MM.1S (cell line): ENCODE measurements at regions not wholly inside any gene's neighbourhood (a gene's known extent, or its start where the extent isn't known, plus 50 kb on each side); places are given as distances from the start of the nearest gene placed in this dataset.
A peak's percentile ranks its signal among the peaks of the same experiment; 100 is the strongest.

Experiments
- DNase-seq: peaks from one replicate; pipeline ENCODE4 v3.0.0-alpha.2; 2015
- H2AFZ ChIP-seq: fragments of 300-600 bp; sonication (generic); 2 replicates; pipeline ENCODE4 v1.6.0; 2016; ENCODE audit warnings: antibody characterized with exemption, low read length
- H3F3A ChIP-seq: fragments of 300-600 bp; sonication (generic); 2 replicates; pipeline ENCODE4 v1.6.1; 2016; ENCODE audit warnings: mild to moderate bottlenecking, antibody characterized with exemption, low read length, moderate library complexity, mixed read lengths; ENCODE audit not compliant: insufficient read depth
- H3K27ac ChIP-seq: fragments of 300-600 bp; sonication (generic); 2 replicates; pipeline ENCODE4 v1.5.1; 2016; ENCODE audit warnings: mild to moderate bottlenecking, low read length
- H3K27me3 ChIP-seq: fragments of 300-600 bp; sonication (generic); replicated peaks from 2 replicates; pipeline ENCODE4 v1.6.0; 2016; ENCODE audit warnings: low read length; ENCODE audit not compliant: insufficient read depth
- H3K36me3 ChIP-seq: fragments of 300-600 bp; sonication (generic); replicated peaks from 2 replicates; pipeline ENCODE4 v1.6.1; 2016; ENCODE audit warnings: mild to moderate bottlenecking, low read length, mixed read lengths; ENCODE audit not compliant: insufficient read depth
- H3K4me1 ChIP-seq: fragments of 300-600 bp; sonication (generic); 2 replicates; pipeline ENCODE4 v1.6.1; 2016; ENCODE audit warnings: low read length, mixed read lengths
- H3K4me2 ChIP-seq: fragments of 300-600 bp; sonication (generic); 2 replicates; pipeline ENCODE4 v1.6.0; 2016; ENCODE audit warnings: low read depth, low read length
- H3K4me3 ChIP-seq: fragments of 300-600 bp; sonication (generic); 2 replicates; pipeline ENCODE4 v1.5.1; 2016; ENCODE audit warnings: low read length, mixed read lengths
- H3K79me2 ChIP-seq: fragments of 300-600 bp; sonication (generic); 2 replicates; pipeline ENCODE4 v1.6.1; 2016; ENCODE audit warnings: mixed run types, low read length, mixed read lengths
- H3K9ac ChIP-seq: fragments of 300-600 bp; sonication (generic); 2 replicates; pipeline ENCODE4 v1.6.1; 2016; ENCODE audit warnings: low read length, mixed read lengths
- H3K9me2 ChIP-seq: fragments of 300-600 bp; sonication (generic); replicated peaks from 2 replicates; pipeline ENCODE4 v1.6.1; 2016; ENCODE audit warnings: mild to moderate bottlenecking, low read length, mixed read lengths; ENCODE audit not compliant: insufficient read depth
- H3K9me3 ChIP-seq: fragments of 300-600 bp; sonication (generic); replicated peaks from 2 replicates; pipeline ENCODE4 v1.6.1; 2016; ENCODE audit warnings: mild to moderate bottlenecking, low read length, mixed read lengths; ENCODE audit not compliant: insufficient read depth
- H4K20me1 ChIP-seq: fragments of 300-600 bp; sonication (generic); 2 replicates; pipeline ENCODE4 v1.6.1; 2016; ENCODE audit warnings: mild to moderate bottlenecking, low read length, moderate library complexity, mixed read lengths; ENCODE audit not compliant: insufficient read depth
- CTCF ChIP-seq: fragments of 300-600 bp; sonication (generic); IDR thresholded peaks from 2 replicates; pipeline ENCODE4 v1.5.1; 2016; ENCODE audit warnings: antibody characterized with exemption, low read length, mixed read lengths
- EZH2 ChIP-seq: fragments of 300-600 bp; sonication (generic); optimal IDR thresholded peaks from 2 replicates; pipeline ENCODE3; 2017; ENCODE audit warnings: low read depth, mild to moderate bottlenecking, antibody characterized with exemption, low read length, mixed read lengths
- EZH2phosphoT487 ChIP-seq: fragments of 300-600 bp; sonication (generic); IDR thresholded peaks from 2 replicates; pipeline ENCODE4 v1.6.1; 2018; ENCODE audit warnings: antibody characterized with exemption, low read length

GRCh38 chr7:156173346-156173745, 361.1 kb upstream of the SHH start:
- Histone ChIP-seq H3K36me3 (no peaks in the 10 kb centered on the region), H3K79me2 (no peaks in the 10 kb centered on the region), H2AFZ (no peak overlapping the region), H3K4me1 (no peaks in the 10 kb centered on the region), H3K9me2 (no peaks in the 10 kb centered on the region), H3K27ac (no peak overlapping the region), H3K9ac (no peak overlapping the region), H3K27me3 (peaks cover 56% of the 10 kb centered on the region), H3K4me3 (no peak overlapping the region), H3F3A (no peaks in the 10 kb centered on the region), H3K9me3 (no peaks in the 10 kb centered on the region), H4K20me1 (no peaks in the 10 kb centered on the region), H3K4me2 (no peak overlapping the region)
- DNase-seq: no peak
- TF ChIP-seq CTCF (no peak), EZH2phosphoT487 (no peak), EZH2 (no peak)

GRCh38 chr7:156172638-156173037, 360.4 kb upstream of the SHH start:
- no peak overlapping the region for H3K4me2 ChIP-seq
- H3K9me3 ChIP-seq: no peaks in the 10 kb centered on the region
- H3K9me2 ChIP-seq: no peaks in the 10 kb centered on the region
- no peak overlapping the region for H2AFZ ChIP-seq
- peaks cover 54% of the 10 kb centered on the region for H3K27me3 ChIP-seq
- H3K36me3 ChIP-seq: no peaks in the 10 kb centered on the region
- H3K4me1 ChIP-seq: no peaks in the 10 kb centered on the region
- H3K9ac ChIP-seq: no peak overlapping the region
- H4K20me1 ChIP-seq: no peaks in the 10 kb centered on the region
- no peak overlapping the region for H3K27ac ChIP-seq
- peak; percentile 34 for DNase-seq
- TF ChIP-seq EZH2phosphoT487 (no peak), EZH2 (no peak), CTCF (no peak)
- H3K79me2 ChIP-seq: no peaks in the 10 kb centered on the region
- H3F3A ChIP-seq: no peaks in the 10 kb centered on the region
- H3K4me3 ChIP-seq: no peak overlapping the region

- H3F3A ChIP-seq: no peaks in the 10 kb centered on the region
- no peak for DNase-seq
- H3K27ac ChIP-seq: no peak overlapping the region
- no peak for TF ChIP-seq CTCF
- no peak for TF ChIP-seq EZH2phosphoT487
- no peak for TF ChIP-seq EZH2
- no peaks in the 10 kb centered on the region for H3K4me1 ChIP-seq
- no peak overlapping the region for H3K4me3 ChIP-seq
- H4K20me1 ChIP-seq: no peaks in the 10 kb centered on the region
- no peaks in the 10 kb centered on the region for H3K9me3 ChIP-seq
- no peak overlapping the region for H3K4me2 ChIP-seq
- no peak overlapping the region for H2AFZ ChIP-seq
- H3K36me3 ChIP-seq: no peaks in the 10 kb centered on the region
- no peaks in the 10 kb centered on the region for H3K79me2 ChIP-seq
- H3K27me3 ChIP-seq: peaks cover 36% of the 10 kb centered on the region
- H3K9ac ChIP-seq: no peak overlapping the region
- H3K9me2 ChIP-seq: no peaks in the 10 kb centered on the region
These were observed 357.5 kb upstream of the SHH start for GRCh38 chr7:156169474-156170370.
